HG02798 (cell line): ENCODE measurements at regions not wholly inside any gene's neighbourhood (a gene's known extent, or its start where the extent isn't known, plus 50 kb on each side); places are given as distances from the start of the nearest gene placed in this dataset.
"Not testable (repeated sequence)": the region's sequence is repeated elsewhere in the genome, so short reads cannot be mapped to it uniquely, and the experiment has no call there.

Experiments used
- ATAC-seq: cut with Tn5 transposase; IDR thresholded peaks from one replicate; pipeline ENCODE4 v1.9.1; 2021; ENCODE audit warnings: mild to moderate bottlenecking; ENCODE audit not compliant: unreplicated experiment, poor library complexity

- ATAC-seq, result no peak
These were observed 624.8 kb downstream of the CHSY3 start for GRCh38 chr5:130529111-130529510.

- no peak for ATAC-seq
These were observed 624.2 kb downstream of the CHSY3 start for GRCh38 chr5:130528474-130528873.

- ATAC-seq, result no peak
These were observed 622.4 kb downstream of the CHSY3 start for GRCh38 chr5:130526708-130527107.

- ATAC-seq, result no peak
These were observed 615.9 kb downstream of the CHSY3 start for GRCh38 chr5:130520211-130520610.

GRCh38 chr5:130514984-130515690 lies 610.9 kb downstream of the CHSY3 start:
- ATAC-seq, result no peak

- no peak for ATAC-seq
These were observed 598.4 kb downstream of the CHSY3 start for GRCh38 chr5:130502702-130503101.

- ATAC-seq, result no peak
These were observed 597.0 kb downstream of the CHSY3 start for GRCh38 chr5:130501151-130501865.

- not testable (repeated sequence) for ATAC-seq
These were observed 596.2 kb downstream of the CHSY3 start for GRCh38 chr5:130500495-130500894.

- no peak for ATAC-seq
These were observed 592.0 kb downstream of the CHSY3 start for GRCh38 chr5:130496215-130496614.

- ATAC-seq, result no peak
These were observed 584.0 kb downstream of the CHSY3 start for GRCh38 chr5:130488252-130488651.

GRCh38 chr5:130479045-130479804 lies 575.0 kb downstream of the CHSY3 start:
- no peak for ATAC-seq

GRCh38 chr5:130476325-130476724 lies 572.1 kb downstream of the CHSY3 start:
- no peak for ATAC-seq

GRCh38 chr5:130462516-130462915 lies 558.3 kb downstream of the CHSY3 start:
- ATAC-seq, result no peak

GRCh38 chr5:130455175-130455574 lies 550.9 kb downstream of the CHSY3 start:
- no peak for ATAC-seq

GRCh38 chr5:130452744-130453143 lies 548.5 kb downstream of the CHSY3 start:
- no peak for ATAC-seq

- no peak for ATAC-seq
These were observed 532.2 kb downstream of the CHSY3 start for GRCh38 chr5:130436430-130436829.

- ATAC-seq, result no peak
These were observed 523.1 kb downstream of the CHSY3 start for GRCh38 chr5:130427222-130427955.

- no peak for ATAC-seq
These were observed 521.2 kb downstream of the CHSY3 start for GRCh38 chr5:130425424-130425823.

- no peak for ATAC-seq
These were observed 520.1 kb downstream of the CHSY3 start for GRCh38 chr5:130424341-130424740.

- ATAC-seq, result no peak
These were observed 498.6 kb downstream of the CHSY3 start for GRCh38 chr5:130402906-130403305.
